ENCODE measurements at regions not wholly inside any gene's neighbourhood (a gene's known extent, or its start where the extent isn't known, plus 50 kb on each side); places are given as distances from the start of the nearest gene placed in this dataset.
"Not testable (repeated sequence)": the region's sequence is repeated elsewhere in the genome, so short reads cannot be mapped to it uniquely, and the experiment has no call there.

GRCh38 chr1:83508485-83509151 is 490.3 kb downstream of the TTLL7 start:
- no peak for DNase-seq

GRCh38 chr1:83505148-83505547 is 493.8 kb downstream of the TTLL7 start:
- DNase-seq, result no peak

- no peak for DNase-seq
Observed at GRCh38 chr1:83503153-83503552, 495.8 kb downstream of the TTLL7 start.

- DNase-seq, result no peak
Observed at GRCh38 chr1:83500987-83501591, 497.8 kb downstream of the TTLL7 start.

GRCh38 chr1:83500531-83500930 is 498.4 kb downstream of the TTLL7 start:
- DNase-seq, result no peak

- DNase-seq, result no peak
Observed at GRCh38 chr1:83499998-83500397, 498.9 kb downstream of the TTLL7 start.

GRCh38 chr1:83497563-83497962 is 501.4 kb downstream of the TTLL7 start:
- DNase-seq, result no peak

- DNase-seq, result no peak
Observed at GRCh38 chr1:83495560-83495959, 503.4 kb downstream of the TTLL7 start.

- no peak for DNase-seq
Observed at GRCh38 chr1:83493633-83494032, 505.3 kb downstream of the TTLL7 start.

GRCh38 chr1:83491930-83492329 is 507.0 kb downstream of the TTLL7 start:
- DNase-seq, result no peak

GRCh38 chr1:83490988-83491387 is 507.9 kb downstream of the TTLL7 start:
- no peak for DNase-seq

GRCh38 chr1:83488105-83488504 is 510.8 kb downstream of the TTLL7 start:
- not testable (repeated sequence) for DNase-seq

- not testable (repeated sequence) for DNase-seq
Observed at GRCh38 chr1:83487460-83487859, 511.5 kb downstream of the TTLL7 start.

GRCh38 chr1:83485314-83486019 is 513.5 kb downstream of the TTLL7 start:
- not testable (repeated sequence) for DNase-seq

GRCh38 chr1:83481284-83481683 is 517.6 kb downstream of the TTLL7 start:
- not testable (repeated sequence) for DNase-seq

GRCh38 chr1:83479591-83480239 is 519.2 kb downstream of the TTLL7 start:
- DNase-seq, result not testable (repeated sequence)

- DNase-seq, result not testable (repeated sequence)
Observed at GRCh38 chr1:83478127-83478526, 520.8 kb downstream of the TTLL7 start.

- DNase-seq, result not testable (repeated sequence)
Observed at GRCh38 chr1:83476518-83476917, 522.4 kb downstream of the TTLL7 start.

- not testable (repeated sequence) for DNase-seq
Observed at GRCh38 chr1:83474946-83475345, 524.0 kb downstream of the TTLL7 start.

- not testable (repeated sequence) for DNase-seq
Observed at GRCh38 chr1:83473986-83474385, 524.9 kb downstream of the TTLL7 start.

- not testable (repeated sequence) for DNase-seq
Observed at GRCh38 chr1:83472066-83472465, 526.9 kb downstream of the TTLL7 start.

GRCh38 chr1:83471272-83471671 is 527.7 kb downstream of the TTLL7 start:
- DNase-seq, result not testable (repeated sequence)

- not testable (repeated sequence) for DNase-seq
Observed at GRCh38 chr1:83468336-83468735, 530.6 kb downstream of the TTLL7 start.
